CD14-positive monocyte (primary cell): ENCODE measurements at regions not wholly inside any gene's neighbourhood (a gene's known extent, or its start where the extent isn't known, plus 50 kb on each side); places are given as distances from the start of the nearest gene placed in this dataset.

Experiments
- DNase-seq, 3 donors: peaks; one replicate each; pipeline ENCODE4 v3.0.0-alpha.2; 2011 to 2022
- H2AFZ ChIP-seq: 2 replicates; pipeline ENCODE4 v1.6.0; 2012; ENCODE audit warnings: mild to moderate bottlenecking, low read depth, low read length, inconsistent platforms; ENCODE audit not compliant: insufficient read depth, poor library complexity, severe bottlenecking
- H3K27ac ChIP-seq, 2 donors: 1 replicate in 1 of 2; 2 replicates in 1 of 2; pipeline ENCODE4 v1.5.1; 2012 to 2013; ENCODE audit warnings: low read length in 2 of 2, control low read depth in 1 of 2, inconsistent platforms in 1 of 2, low read depth in 1 of 2, mild to moderate bottlenecking in 1 of 2
- H3K27me3 ChIP-seq, 2 donors: one replicate each; pipeline versions ENCODE4 v1.6.0 to v1.6.1; 2011 to 2013; ENCODE audit warnings: low read length in 2 of 2; ENCODE audit not compliant: control insufficient read depth in 2 of 2, insufficient read depth in 2 of 2
- H3K36me3 ChIP-seq, 2 donors: replicated peaks in 1 of 2; 1 replicate in 1 of 2; 2 replicates in 1 of 2; pipeline versions ENCODE4 v1.5.1 to v1.6.1; 2012 to 2013; ENCODE audit warnings: low read length in 2 of 2, control low read depth in 1 of 2, inconsistent platforms in 1 of 2, mild to moderate bottlenecking in 1 of 2; ENCODE audit not compliant: insufficient read depth in 2 of 2, control insufficient read depth in 1 of 2
- H3K4me1 ChIP-seq, 2 donors: 1 replicate in 1 of 2; 2 replicates in 1 of 2; pipeline versions ENCODE4 v1.5.1 to v1.6.1; 2012 to 2013; ENCODE audit warnings: low read length in 2 of 2, control low read depth in 1 of 2, inconsistent platforms in 1 of 2, mild to moderate bottlenecking in 1 of 2, moderate library complexity in 1 of 2; ENCODE audit not compliant: insufficient read depth in 2 of 2, control insufficient read depth in 1 of 2
- H3K4me2 ChIP-seq: replicated peaks from 2 replicates; pipeline ENCODE3; 2012; ENCODE audit warnings: low read length, moderate library complexity, mild to moderate bottlenecking; ENCODE audit not compliant: poor library complexity, severe bottlenecking; ENCODE audit errors: extremely low read depth
- H3K4me3 ChIP-seq, 3 experiments: fragments of 200-600 bp in 1 of 3; sonication (generic) in 1 of 3; replicated peaks in 1 of 3; 1 replicate in 2 of 3; 2 replicates in 1 of 3; pipeline ENCODE4 v1.5.1; 2011 to 2013; ENCODE audit warnings: low read length in 3 of 3, mild to moderate bottlenecking in 3 of 3, control low read depth in 2 of 3, low read depth in 2 of 3, inconsistent platforms in 1 of 3, moderate library complexity in 1 of 3
- H3K79me2 ChIP-seq: 2 replicates; pipeline ENCODE4 v1.6.0; 2012; ENCODE audit warnings: mild to moderate bottlenecking, control low read depth, inconsistent platforms, low read length, moderate library complexity; ENCODE audit not compliant: insufficient read depth
- H3K9ac ChIP-seq: 2 replicates; pipeline ENCODE4 v1.6.0; 2017; ENCODE audit warnings: low read length, mild to moderate bottlenecking; ENCODE audit not compliant: insufficient read depth, poor library complexity, severe bottlenecking
- H3K9me3 ChIP-seq, 2 donors: replicated peaks in 1 of 2; 1 replicate in 1 of 2; 2 replicates in 1 of 2; pipeline versions ENCODE4 v1.5.1 to v1.6.1; 2012 to 2013; ENCODE audit warnings: low read length in 2 of 2, control low read depth in 1 of 2; ENCODE audit not compliant: control insufficient read depth in 1 of 2, insufficient read depth in 1 of 2
- H4K20me1 ChIP-seq: 2 replicates; pipeline ENCODE4 v1.6.0; 2012; ENCODE audit warnings: mild to moderate bottlenecking, low read length, control low read depth, moderate library complexity; ENCODE audit not compliant: insufficient read depth
- H3K27ac Mint-ChIP-seq, 7 donors: one replicate each; pipeline ENCODE4 v1.8.0; 2020; ENCODE audit warnings: mild to moderate bottlenecking in 7 of 7, mixed read lengths in 7 of 7, moderate library complexity in 6 of 7, inconsistent platforms in 2 of 7
- H3K27me3 Mint-ChIP-seq, 3 donors: one replicate each; pipeline ENCODE4 v1.8.0; 2021 to 2022; ENCODE audit warnings: low read depth in 3 of 3, mild to moderate bottlenecking in 3 of 3, mixed read lengths in 3 of 3, moderate library complexity in 3 of 3, inconsistent platforms in 1 of 3
- H3K36me3 Mint-ChIP-seq, 2 donors: one replicate each; pipeline ENCODE4 v1.8.0; 2020; ENCODE audit warnings: mixed read lengths in 2 of 2, inconsistent platforms in 1 of 2, mild to moderate bottlenecking in 1 of 2
- H3K4me1 Mint-ChIP-seq: one replicate; pipeline ENCODE4 v1.8.0; 2020; ENCODE audit warnings: mild to moderate bottlenecking, mixed read lengths
- H3K4me3 Mint-ChIP-seq, 2 donors: one replicate each; pipeline ENCODE4 v1.8.0; 2020; ENCODE audit warnings: mild to moderate bottlenecking in 2 of 2, mixed read lengths in 2 of 2, moderate library complexity in 1 of 2
- H3K9me3 Mint-ChIP-seq, 7 donors: one replicate each; pipeline ENCODE4 v1.8.0; 2020 to 2022; ENCODE audit warnings: mixed read lengths in 7 of 7, mild to moderate bottlenecking in 6 of 7, moderate library complexity in 6 of 7, inconsistent platforms in 2 of 7
- WGBS: methylation state at CpG from one replicate; pipeline ENCODE4 v1.1.5; 2013; ENCODE audit warnings: missing lambda C conversion rate; ENCODE audit not compliant: insufficient coverage; 5-methylcytosine and 5-hydroxymethylcytosine counted together
- intact Hi-C, 2 donors: fragments of 100-400 bp; cut with micrococcal nuclease; formaldehyde crosslinking; loops; one replicate each; pipeline versions ENCODE4 v1.15.0 to v1.15.1; 2023
- TF ChIP-seq, protein P1 (sequence below): fragments of 200-600 bp; IDR thresholded peaks from one replicate; pipeline ENCODE4 v1.8.0; 2022; ENCODE audit warnings: antibody characterized with exemption, mild to moderate bottlenecking

DNA sequence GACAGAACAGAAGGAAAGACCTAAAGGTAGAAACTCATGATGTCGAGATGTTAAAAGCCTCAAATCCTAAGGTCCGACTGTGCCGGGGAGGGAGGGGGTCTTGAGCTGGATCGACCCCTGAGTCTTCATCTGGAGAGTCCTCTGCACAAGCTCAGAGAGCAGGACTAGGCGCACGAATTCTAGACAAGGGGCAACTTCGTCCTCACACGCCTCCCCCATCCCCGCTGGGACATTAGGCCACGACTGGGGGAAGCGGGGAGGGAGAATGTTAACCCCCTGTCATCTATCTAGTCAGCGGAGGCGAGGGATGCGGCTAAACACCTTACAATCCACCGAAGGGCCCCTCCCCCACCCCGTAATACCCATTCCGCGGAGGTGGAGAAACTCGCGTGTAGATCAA, 94.7 kb downstream of the PRKAB2 start:
- Histone ChIP-seq H3K9me3 (peaks cover 21 to 25% of the 10 kb centered on the region in 2 donors), H3K79me2 (no peaks in the 10 kb centered on the region), H2AFZ (no peak overlapping the region), H3K4me3 (no peak overlapping the region), H3K4me2 (no peak overlapping the region), H3K27ac (no peak overlapping the region), H4K20me1 (no peaks in the 10 kb centered on the region), H3K36me3 (no peaks in the 10 kb centered on the region), H3K9ac (no peak overlapping the region), H3K27me3 (peaks cover 30 to 99% of the 10 kb centered on the region in 2 donors), H3K4me1 (peaks cover 12 to 25% of the 10 kb centered on the region in 2 donors)
- Mint-ChIP-seq H3K27ac (no peak overlapping the region), H3K4me1 (peaks cover 31% of the 10 kb centered on the region), H3K9me3 (peaks cover 9 to 59% (median 22%) of the 10 kb centered on the region in 7 donors), H3K27me3 (peaks cover 58 to 89% (median 87%) of the 10 kb centered on the region in 3 donors), H3K36me3 (peaks cover 4 to 13% of the 10 kb centered on the region in 2 donors), H3K4me3 (peak overlapping the region in 1 of 2 donors; percentile 59)
- intact Hi-C loops, result no loop called here
- WGBS, result 64% methylated on average over 6 of the region's 20 CpGs
- TF ChIP-seq, protein P1, sequence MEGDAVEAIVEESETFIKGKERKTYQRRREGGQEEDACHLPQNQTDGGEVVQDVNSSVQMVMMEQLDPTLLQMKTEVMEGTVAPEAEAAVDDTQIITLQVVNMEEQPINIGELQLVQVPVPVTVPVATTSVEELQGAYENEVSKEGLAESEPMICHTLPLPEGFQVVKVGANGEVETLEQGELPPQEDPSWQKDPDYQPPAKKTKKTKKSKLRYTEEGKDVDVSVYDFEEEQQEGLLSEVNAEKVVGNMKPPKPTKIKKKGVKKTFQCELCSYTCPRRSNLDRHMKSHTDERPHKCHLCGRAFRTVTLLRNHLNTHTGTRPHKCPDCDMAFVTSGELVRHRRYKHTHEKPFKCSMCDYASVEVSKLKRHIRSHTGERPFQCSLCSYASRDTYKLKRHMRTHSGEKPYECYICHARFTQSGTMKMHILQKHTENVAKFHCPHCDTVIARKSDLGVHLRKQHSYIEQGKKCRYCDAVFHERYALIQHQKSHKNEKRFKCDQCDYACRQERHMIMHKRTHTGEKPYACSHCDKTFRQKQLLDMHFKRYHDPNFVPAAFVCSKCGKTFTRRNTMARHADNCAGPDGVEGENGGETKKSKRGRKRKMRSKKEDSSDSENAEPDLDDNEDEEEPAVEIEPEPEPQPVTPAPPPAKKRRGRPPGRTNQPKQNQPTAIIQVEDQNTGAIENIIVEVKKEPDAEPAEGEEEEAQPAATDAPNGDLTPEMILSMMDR, result no peak
- no peak for DNase-seq

DNA sequence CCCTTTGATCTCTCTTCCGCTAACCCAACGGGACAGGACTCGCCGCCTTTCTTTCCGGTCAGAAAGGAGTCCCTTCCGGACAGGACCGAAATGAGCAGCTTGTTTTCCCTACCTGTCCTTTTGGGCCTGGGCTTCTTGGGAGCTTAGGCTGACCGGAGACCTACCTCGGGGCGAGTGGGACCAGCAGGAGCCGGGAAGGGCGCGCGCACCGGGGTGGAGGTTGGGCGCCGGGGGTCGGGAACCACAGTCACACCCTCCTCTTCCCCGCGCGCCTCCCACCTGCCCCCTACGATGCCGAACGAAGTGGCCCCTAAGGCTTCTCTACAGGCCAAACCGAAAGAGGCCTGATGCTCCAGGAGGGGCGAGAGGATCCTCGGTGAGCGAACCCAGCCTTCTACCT, 95.2 kb downstream of the PRKAB2 start:
- no peak overlapping the region for H2AFZ ChIP-seq
- WGBS, result 56% methylated on average over 27 of the region's 28 CpGs
- Mint-ChIP-seq H3K9me3 (peaks cover 9 to 62% (median 23%) of the 10 kb centered on the region in 7 donors), H3K36me3 (peaks cover 4 to 14% of the 10 kb centered on the region in 2 donors), H3K27me3 (peaks cover 58 to 89% (median 87%) of the 10 kb centered on the region in 3 donors), H3K4me1 (peaks cover 31% of the 10 kb centered on the region), H3K27ac (no peak overlapping the region), H3K4me3 (peak overlapping the region in 1 of 2 donors; percentile 30)
- no peak overlapping the region for H3K9ac ChIP-seq
- H3K79me2 ChIP-seq, result no peaks in the 10 kb centered on the region
- peaks cover 14 to 28% of the 10 kb centered on the region in 2 donors for H3K4me1 ChIP-seq
- H3K4me2 ChIP-seq, result no peak overlapping the region
- H4K20me1 ChIP-seq, result no peaks in the 10 kb centered on the region
- H3K4me3 ChIP-seq, result no peak overlapping the region
- H3K27ac ChIP-seq, result no peak overlapping the region
- TF ChIP-seq, protein P1, result no peak
- intact Hi-C loops, result no loop called here
- peaks cover 21 to 28% of the 10 kb centered on the region in 2 donors for H3K9me3 ChIP-seq
- no peaks in the 10 kb centered on the region for H3K36me3 ChIP-seq
- H3K27me3 ChIP-seq, result peaks cover 31 to 99% of the 10 kb centered on the region in 2 donors
- no peak for DNase-seq
